Spleen (tissue), 7 donors: ENCODE measurements at regions not wholly inside any gene's neighbourhood (a gene's known extent, or its start where the extent isn't known, plus 50 kb on each side); places are given as distances from the start of the nearest gene placed in this dataset.

Experiments used
- CTCF ChIP-seq, 11 experiments: fragments of 200-600 bp in 7 of 11; fragments of 450-650 bp in 4 of 11; sonication (generic) in 4 of 11; IDR thresholded peaks in 8 of 11; conservative IDR thresholded peaks in 3 of 11; 1 replicate in 7 of 11; 2 replicates in 4 of 11; pipeline versions ENCODE4 v1.4.0 to v1.8.0; 2016 to 2021; ENCODE audit warnings: antibody characterized with exemption in 11 of 11, inconsistent platforms in 4 of 11, mild to moderate bottlenecking in 1 of 11
- POLR2A ChIP-seq, 3 donors: fragments of 450-650 bp; IDR thresholded peaks; one replicate each; pipeline ENCODE4 v1.5.1; 2017; ENCODE audit warnings: antibody characterized with exemption in 3 of 3, mild to moderate bottlenecking in 1 of 3
- donor health status: DM: no; HTN: no; CAD: no; lungs with moderate emphysema.
- donor health status: DM: no; HTN: no; CAD: no.
- donor health status: DM: no; HTN: no; CAD: no.

DNA sequence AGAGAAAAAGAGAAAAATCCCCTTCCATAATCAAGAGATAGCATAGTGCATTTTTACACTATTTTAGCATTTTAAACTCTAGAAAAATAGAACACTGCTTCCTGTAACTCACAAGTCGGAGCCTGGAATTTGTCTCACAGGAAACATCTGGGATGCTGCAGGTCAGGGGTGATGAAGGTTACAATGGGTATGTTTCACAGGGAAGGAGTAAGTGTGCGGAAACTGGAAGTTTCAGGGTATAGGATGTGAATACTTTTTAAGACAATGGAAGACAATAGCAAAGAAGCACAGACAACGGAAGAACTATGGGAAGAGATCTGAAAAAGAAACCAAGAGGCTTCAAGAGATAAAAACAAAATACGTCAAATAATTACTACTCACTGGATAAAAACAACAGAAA, 361.0 kb upstream of the MARCKS start:
- no peak for TF ChIP-seq CTCF (IDR thresholded peaks at IDR 0.05 in 8 of 11, conservative IDR thresholded peaks at IDR 0.05 in 3 of 11)
- no peak for TF ChIP-seq POLR2A (IDR thresholded peaks at IDR 0.05)
